ENCODE measurements at regions not wholly inside any gene's neighbourhood (a gene's known extent, or its start where the extent isn't known, plus 50 kb on each side); places are given as distances from the start of the nearest gene placed in this dataset.

DNA sequence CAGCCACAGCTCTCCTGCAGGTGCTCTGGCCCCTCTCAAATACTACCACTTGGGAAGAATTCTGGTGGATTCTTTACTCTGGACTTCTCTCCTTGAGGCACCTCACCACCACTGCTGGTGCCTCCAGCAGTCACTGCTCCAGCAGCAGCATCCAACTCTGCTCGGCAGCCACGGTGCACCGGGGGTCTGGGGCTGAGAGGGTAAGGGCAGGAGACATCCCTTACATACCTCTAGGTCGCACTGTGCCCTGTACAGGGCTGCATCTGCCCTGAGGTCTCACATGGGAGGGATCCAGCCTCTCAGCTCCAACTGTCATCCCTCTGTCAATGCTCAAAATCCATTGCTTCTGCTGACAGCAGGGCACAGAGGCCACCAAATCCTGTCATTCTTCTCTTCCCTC, 588.2 kb downstream of the CDK5RAP2 start:
- H3K36me3 Mint-ChIP-seq (ENCODE audit: insufficient read depth, unreplicated experiment): no peaks in the 10 kb centered on the region
- H3K27ac Mint-ChIP-seq (ENCODE audit: low read depth, unreplicated experiment): no peak overlapping the region
- no peaks in the 10 kb centered on the region for H3K4me1 Mint-ChIP-seq (ENCODE audit: insufficient read depth, unreplicated experiment)
- H3K4me3 Mint-ChIP-seq (ENCODE audit: unreplicated experiment): no peak overlapping the region
- ChIA-PET POLR2A (interaction anchor here (0.7 kb wide), 1 partner anchor 116 kb away, joined by 3 read pairs; no protein-coding TSS in a partner anchor), CTCF (interaction anchor here (0.6 to 2.7 kb wide), 2 partner anchors 23 to 320 kb away, joined by 4 to 12 read pairs; no protein-coding TSS in a partner anchor)
- H3K9me3 Mint-ChIP-seq (ENCODE audit: unreplicated experiment): no peaks in the 10 kb centered on the region
- H3K27me3 Mint-ChIP-seq (ENCODE audit: insufficient read depth, unreplicated experiment): peaks cover 8% of the 10 kb centered on the region
- no peak for DNase-seq (ENCODE audit: unreplicated experiment)
- no TSS peak for BruUV-seq (replicated peaks)
- TF ChIP-seq, protein P1, sequence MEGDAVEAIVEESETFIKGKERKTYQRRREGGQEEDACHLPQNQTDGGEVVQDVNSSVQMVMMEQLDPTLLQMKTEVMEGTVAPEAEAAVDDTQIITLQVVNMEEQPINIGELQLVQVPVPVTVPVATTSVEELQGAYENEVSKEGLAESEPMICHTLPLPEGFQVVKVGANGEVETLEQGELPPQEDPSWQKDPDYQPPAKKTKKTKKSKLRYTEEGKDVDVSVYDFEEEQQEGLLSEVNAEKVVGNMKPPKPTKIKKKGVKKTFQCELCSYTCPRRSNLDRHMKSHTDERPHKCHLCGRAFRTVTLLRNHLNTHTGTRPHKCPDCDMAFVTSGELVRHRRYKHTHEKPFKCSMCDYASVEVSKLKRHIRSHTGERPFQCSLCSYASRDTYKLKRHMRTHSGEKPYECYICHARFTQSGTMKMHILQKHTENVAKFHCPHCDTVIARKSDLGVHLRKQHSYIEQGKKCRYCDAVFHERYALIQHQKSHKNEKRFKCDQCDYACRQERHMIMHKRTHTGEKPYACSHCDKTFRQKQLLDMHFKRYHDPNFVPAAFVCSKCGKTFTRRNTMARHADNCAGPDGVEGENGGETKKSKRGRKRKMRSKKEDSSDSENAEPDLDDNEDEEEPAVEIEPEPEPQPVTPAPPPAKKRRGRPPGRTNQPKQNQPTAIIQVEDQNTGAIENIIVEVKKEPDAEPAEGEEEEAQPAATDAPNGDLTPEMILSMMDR (IDR thresholded peaks at IDR 0.05; ENCODE audit: unreplicated experiment): no peak
- intact Hi-C loops (cut with micrococcal nuclease): no loop called here

DNA sequence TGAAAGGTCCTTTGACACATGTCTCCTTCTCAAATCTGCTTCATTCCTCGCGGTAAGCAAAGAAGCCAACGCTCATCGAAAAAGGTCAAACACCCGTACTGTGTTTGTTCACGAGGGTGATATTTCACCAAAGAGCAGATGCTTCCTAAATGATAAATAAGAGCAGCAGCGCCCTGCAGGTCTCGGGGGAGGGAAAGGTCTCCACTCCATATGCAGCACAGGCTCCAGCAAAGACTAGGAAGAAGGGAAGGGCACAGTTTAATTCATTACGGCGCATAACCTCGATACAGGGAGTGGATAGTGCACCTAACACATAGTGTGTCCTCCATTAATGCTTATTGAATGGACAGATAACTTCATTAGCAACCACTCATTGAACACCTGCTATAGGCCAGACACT, 593.3 kb downstream of the CDK5RAP2 start:
- Mint-ChIP-seq H3K27ac (ENCODE audit: low read depth, unreplicated experiment) (no peak overlapping the region), H3K9me3 (ENCODE audit: unreplicated experiment) (no peaks in the 10 kb centered on the region), H3K36me3 (ENCODE audit: insufficient read depth, unreplicated experiment) (no peaks in the 10 kb centered on the region), H3K4me1 (ENCODE audit: insufficient read depth, unreplicated experiment) (no peaks in the 10 kb centered on the region), H3K4me3 (ENCODE audit: unreplicated experiment) (no peak overlapping the region), H3K27me3 (ENCODE audit: insufficient read depth, unreplicated experiment) (peaks cover 25% of the 10 kb centered on the region)
- intact Hi-C loops (cut with micrococcal nuclease): no loop called here
- ChIA-PET CTCF (interaction anchor here (0.5 to 2.2 kb wide), 2 partner anchors 18 to 315 kb away, joined by 3 to 10 read pairs; no protein-coding TSS in a partner anchor), POLR2A (no interaction called here)
- TF ChIP-seq, protein P1 (IDR thresholded peaks at IDR 0.05; ENCODE audit: unreplicated experiment): no peak
- no TSS peak for BruUV-seq (replicated peaks)
- DNase-seq (ENCODE audit: unreplicated experiment): no peak

DNA sequence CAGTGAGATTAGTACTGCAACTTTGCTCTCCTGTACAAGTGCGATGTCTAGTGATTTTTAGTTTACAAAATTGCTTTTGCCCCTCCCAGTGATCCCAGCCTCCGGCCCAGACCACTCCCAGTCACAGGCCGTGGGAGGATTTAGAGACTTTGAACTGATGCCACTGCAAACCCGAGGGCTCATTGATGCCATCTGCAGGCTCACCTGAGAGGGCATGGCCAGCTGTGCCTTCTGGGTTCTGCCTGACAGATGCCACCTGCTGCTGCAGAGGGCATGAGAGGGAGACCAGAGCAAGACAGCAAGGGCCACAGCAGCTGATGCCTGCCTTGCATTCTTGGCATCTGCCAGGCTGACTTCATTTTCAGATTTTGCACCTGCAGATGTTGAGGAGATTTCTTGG, 593.8 kb downstream of the CDK5RAP2 start:
- ChIA-PET POLR2A (no interaction called here), CTCF (no interaction called here)
- no peak overlapping the region for H3K27ac Mint-ChIP-seq (ENCODE audit: low read depth, unreplicated experiment)
- H3K4me3 Mint-ChIP-seq (ENCODE audit: unreplicated experiment): no peak overlapping the region
- no TSS peak for BruUV-seq (replicated peaks)
- no peak for DNase-seq (ENCODE audit: unreplicated experiment)
- H3K27me3 Mint-ChIP-seq (ENCODE audit: insufficient read depth, unreplicated experiment): peaks cover 25% of the 10 kb centered on the region
- H3K4me1 Mint-ChIP-seq (ENCODE audit: insufficient read depth, unreplicated experiment): no peaks in the 10 kb centered on the region
- intact Hi-C loops (cut with micrococcal nuclease): no loop called here
- no peaks in the 10 kb centered on the region for H3K36me3 Mint-ChIP-seq (ENCODE audit: insufficient read depth, unreplicated experiment)
- TF ChIP-seq, protein P1 (IDR thresholded peaks at IDR 0.05; ENCODE audit: unreplicated experiment): no peak
- no peaks in the 10 kb centered on the region for H3K9me3 Mint-ChIP-seq (ENCODE audit: unreplicated experiment)

DNA sequence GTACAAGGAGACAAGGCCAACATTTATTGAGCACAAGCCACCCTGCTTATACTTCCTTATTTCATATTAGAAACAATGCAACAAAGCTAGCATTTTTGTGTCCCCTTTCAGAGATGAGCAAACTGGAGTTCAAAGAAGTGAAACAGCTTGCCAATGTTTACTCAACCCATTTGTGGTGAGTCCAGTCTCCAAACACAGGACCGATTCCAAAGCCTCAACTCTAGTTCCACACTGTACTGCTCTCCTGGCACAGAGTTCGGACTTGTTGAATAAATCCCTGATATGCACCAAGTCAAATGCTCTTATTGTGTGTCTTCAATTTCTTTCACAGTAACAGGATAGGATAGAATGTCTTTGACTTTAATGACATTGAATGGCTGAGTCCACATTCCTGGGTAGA, 604.8 kb upstream of the BRINP1 start:
- Mint-ChIP-seq H3K9me3 (ENCODE audit: unreplicated experiment) (peaks cover 6% of the 10 kb centered on the region), H3K4me3 (ENCODE audit: unreplicated experiment) (no peak overlapping the region), H3K4me1 (ENCODE audit: insufficient read depth, unreplicated experiment) (peaks cover 3% of the 10 kb centered on the region), H3K27ac (ENCODE audit: low read depth, unreplicated experiment) (no peak overlapping the region), H3K36me3 (ENCODE audit: insufficient read depth, unreplicated experiment) (no peaks in the 10 kb centered on the region), H3K27me3 (ENCODE audit: insufficient read depth, unreplicated experiment) (no peaks in the 10 kb centered on the region)
- ChIA-PET CTCF (interaction anchor here (0.6 kb wide), 2 partner anchors 1378 to 1679 kb away, joined by 4 to 5 read pairs; no protein-coding TSS in a partner anchor), POLR2A (no interaction called here)
- no TSS peak for BruUV-seq (replicated peaks)
- no peak for DNase-seq (ENCODE audit: unreplicated experiment)
- intact Hi-C loops (cut with micrococcal nuclease): no loop called here
- TF ChIP-seq, protein P1 (IDR thresholded peaks at IDR 0.05; ENCODE audit: unreplicated experiment): no peak

Measured in MCF 10A (cell line).